Prostate gland (tissue), 2 donors: ENCODE measurements at regions not wholly inside any gene's neighbourhood (a gene's known extent, or its start where the extent isn't known, plus 50 kb on each side); places are given as distances from the start of the nearest gene placed in this dataset.

Source experiments
- CTCF ChIP-seq, 4 experiments: fragments of 200-600 bp in 2 of 4; fragments of 450-650 bp in 2 of 4; sonication (generic) in 2 of 4; IDR thresholded peaks; 1 replicate in 3 of 4; 2 replicates in 1 of 4; pipeline ENCODE4 v1.5.1; 2016 to 2019; ENCODE audit warnings: antibody characterized with exemption in 4 of 4, mild to moderate bottlenecking in 2 of 4, moderate library complexity in 2 of 4
- POLR2AphosphoS5 ChIP-seq: sonication (generic); formaldehyde crosslinking; IDR thresholded peaks from one replicate; pipeline ENCODE4 v1.6.1; 2017; ENCODE audit warnings: antibody characterized with exemption

GRCh38 chr1:73784026-73784425, 413.9 kb downstream of the LRRIQ3 start:
- TF ChIP-seq CTCF (IDR thresholded peaks at IDR 0.05) (no peak), POLR2AphosphoS5 (no peak)
